K562 (cell line): ENCODE measurements at regions not wholly inside any gene's neighbourhood (a gene's known extent, or its start where the extent isn't known, plus 50 kb on each side); places are given as distances from the start of the nearest gene placed in this dataset.

Source experiments
- ATAC-seq: fragments of 200-7000 bp; cut with Tn5 transposase; 3 replicates; pipeline ENCODE4 v1.9.1; 2020; ENCODE audit warnings: moderate library complexity
- BruUV-seq: library from RNA; stranded (reverse); fragments of 400-500 nt; replicated peaks from 2 replicates; lab custom pipeline; 2021; lab: Mats Ljungman, UMichigan
- CTCF ChIA-PET: fragments of 300-600 bp; formaldehyde crosslinking; extraction: SDS; loops from one replicate; lab custom pipeline; 2021; ENCODE audit warnings: low intra/inter-chr PET ratio; lab: Yijun Ruan, JAX
- POLR2A ChIA-PET: fragments of 300-600, 350-650 bp; sonication (Branson Sonifier 250); formaldehyde crosslinking; extraction: SDS; loops from one replicate; lab custom pipeline; 2021; ENCODE audit warnings: antibody characterized with exemption, inconsistent platforms; lab: Yijun Ruan, JAX
- DNase-seq, 4 experiments: peaks; one replicate each; pipeline versions ENCODE4 v3.0.0 to v3.0.0-alpha.2; 2011 to 2018; ENCODE audit warnings: low spot score in 3 of 4, mixed read lengths in 3 of 4; ENCODE audit errors: extremely low read depth in 1 of 4
- FAIRE-seq: peaks from 2 replicates; lab custom pipeline; 2011; peaks lifted over from hg19 to GRCh38; lab: Jason Lieb, UNC
- H2AFZ ChIP-seq: 2 replicates; pipeline ENCODE4 v1.6.0; 2011; ENCODE audit warnings: low read depth, low read length, control low read depth, inconsistent platforms
- H3K27ac ChIP-seq: fragments of 200-600 bp; 3 replicates; pipeline ENCODE4 v1.8.0; 2011; ENCODE audit warnings: low read depth, mild to moderate bottlenecking, control low read depth, inconsistent platforms, low read length, moderate library complexity, mixed read lengths; ENCODE audit errors: extremely low read depth
- H3K27me3 ChIP-seq, 2 experiments: fragments of 300-600 bp in 1 of 2; 2 replicates in 1 of 2; 3 replicates in 1 of 2; pipeline versions ENCODE4 v1.6.0 to v1.8.0; 2011; ENCODE audit warnings: inconsistent platforms in 2 of 2, low read length in 2 of 2, mild to moderate bottlenecking in 1 of 2, mixed read lengths in 1 of 2, moderate library complexity in 1 of 2; ENCODE audit not compliant: control insufficient read depth in 2 of 2, insufficient read depth in 2 of 2
- H3K36me3 ChIP-seq: fragments of 300-600 bp; 3 replicates; pipeline ENCODE4 v1.8.0; 2011; ENCODE audit warnings: mild to moderate bottlenecking, low read length, inconsistent platforms; ENCODE audit not compliant: control insufficient read depth, insufficient read depth
- H3K4me1 ChIP-seq, 2 experiments: fragments of 200-600 bp in 1 of 2; replicated peaks in 1 of 2; 2 replicates in 1 of 2; 3 replicates in 1 of 2; pipeline versions ENCODE4 v1.5.1 to v1.8.0; 2011; ENCODE audit warnings: inconsistent platforms in 2 of 2, low read length in 2 of 2, mild to moderate bottlenecking in 1 of 2, mixed read lengths in 1 of 2, moderate library complexity in 1 of 2; ENCODE audit not compliant: control insufficient read depth in 2 of 2, insufficient read depth in 2 of 2
- H3K4me2 ChIP-seq: 2 replicates; pipeline ENCODE4 v1.6.1; 2011; ENCODE audit warnings: low read length, control low read depth, inconsistent platforms, mixed read lengths; ENCODE audit not compliant: insufficient read depth
- H3K4me3 ChIP-seq: fragments of 200-600 bp; sonication (generic), shearing (Covaris generic); 2 replicates; pipeline ENCODE4 v1.5.1; 2016; ENCODE audit warnings: control low read depth, inconsistent platforms
- H3K79me2 ChIP-seq: fragments of 200-600 bp; 3 replicates; pipeline ENCODE4 v1.8.0; 2011; ENCODE audit warnings: low read length, inconsistent platforms; ENCODE audit not compliant: control insufficient read depth, insufficient read depth
- H3K9ac ChIP-seq, 2 experiments: 2 replicates each; pipeline versions ENCODE4 v1.6.0 to v1.6.1; 2011; ENCODE audit warnings: low read depth in 2 of 2, low read length in 2 of 2, control low read depth in 1 of 2, inconsistent platforms in 1 of 2, mild to moderate bottlenecking in 1 of 2, mixed read lengths in 1 of 2; ENCODE audit not compliant: insufficient read depth in 1 of 2
- H3K9me1 ChIP-seq: one replicate; pipeline ENCODE4 v1.6.0; 2011; ENCODE audit warnings: inconsistent platforms, mild to moderate bottlenecking, low read length, moderate library complexity; ENCODE audit not compliant: control insufficient read depth, insufficient read depth
- H3K9me3 ChIP-seq: replicated peaks from 2 replicates; pipeline ENCODE4 v1.5.1; 2011; ENCODE audit warnings: low read depth, low read length, inconsistent platforms; ENCODE audit not compliant: control insufficient read depth, insufficient read depth
- H4K20me1 ChIP-seq: replicated peaks from 2 replicates; pipeline ENCODE4 v1.6.1; 2011; ENCODE audit warnings: low read length, inconsistent platforms, mixed read lengths; ENCODE audit not compliant: control insufficient read depth, insufficient read depth
- BCL6 ChIP-seq: fragments of 250-450 bp; sonication (Bioruptor Pico); IDR thresholded peaks from 2 replicates; pipeline ENCODE4 v1.4.0; 2020
- CTBP1 ChIP-seq: fragments of 450-650 bp; IDR thresholded peaks from 2 replicates; pipeline ENCODE4 v1.6.1; 2016; ENCODE audit warnings: borderline replicate concordance
- GTF2A2 ChIP-seq: IDR thresholded peaks from 2 replicates; pipeline ENCODE4 v1.6.1; 2016; ENCODE audit warnings: mild to moderate bottlenecking, missing genetic modification characterization, missing compliant biosample characterization
- HEY1 ChIP-seq: fragments of 250-450 bp; sonication (Bioruptor Pico); IDR thresholded peaks from 2 replicates; pipeline ENCODE4 v1.5.0; 2020; ENCODE audit warnings: mild to moderate bottlenecking, moderate library complexity, borderline replicate concordance
- HMGN3 ChIP-seq: IDR thresholded peaks from 2 replicates; pipeline ENCODE4 v1.6.1; 2011; ENCODE audit warnings: borderline replicate concordance, low read depth, mild to moderate bottlenecking, mixed read lengths, low read length; ENCODE audit not compliant: insufficient read length; ENCODE audit errors: extremely low read depth
- HNRNPLL ChIP-seq: fragments of 200-400 bp; formaldehyde crosslinking; IDR thresholded peaks from 2 replicates; pipeline ENCODE4 v1.6.1; 2017; ENCODE audit warnings: low read length, low read depth, mild to moderate bottlenecking; ENCODE audit not compliant: poor library complexity, severe bottlenecking
- MCM5 ChIP-seq: fragments of 450-650 bp; IDR thresholded peaks from 2 replicates; pipeline ENCODE4 v1.6.1; 2016; ENCODE audit warnings: low read depth
- NFIC ChIP-seq: fragments of 450-650 bp; IDR thresholded peaks from 2 replicates; pipeline ENCODE4 v1.6.1; 2017; ENCODE audit warnings: mild to moderate bottlenecking, inconsistent platforms
- ZNF23 ChIP-seq: fragments of 250-450 bp; sonication (Bioruptor Pico); IDR thresholded peaks from 2 replicates; pipeline ENCODE4 v1.4.0; 2020; ENCODE audit warnings: mild to moderate bottlenecking
- ZNF41 ChIP-seq: fragments of 250-450 bp; sonication (Bioruptor Pico); conservative IDR thresholded peaks from 2 replicates; pipeline ENCODE4 v1.4.0; 2020; ENCODE audit warnings: mild to moderate bottlenecking
- ZNF449 ChIP-seq: fragments of 250-450 bp; sonication (Bioruptor Pico); IDR thresholded peaks from 2 replicates; pipeline ENCODE4 v1.8.0; 2022; ENCODE audit warnings: moderate library complexity, mild to moderate bottlenecking, inconsistent platforms
- WGBS: fragments of 100-300 bp; shearing (Covaris generic); methylation state at CpG from one replicate; pipeline ENCODE4 v1.1.6; 2016; ENCODE audit warnings: low coverage, mixed read lengths; ENCODE audit not compliant: insufficient coverage; ENCODE audit errors: missing lambda C conversion rate; 5-methylcytosine and 5-hydroxymethylcytosine counted together
- in situ Hi-C: fragments of 300-500 bp; cut with MboI; formaldehyde crosslinking; loops from 4 replicates; pipeline ENCODE4 v1.15.0; 2018; ENCODE audit warnings: inconsistent platforms, mixed read lengths
- intact Hi-C: fragments of 100-400 bp; cut with micrococcal nuclease; formaldehyde crosslinking; loops from 2 replicates; pipeline ENCODE4 v1.14.2; 2022

- FAIRE-seq = no peak
- H3K4me3 ChIP-seq = no peak overlapping the region
- no peaks in the 10 kb centered on the region for H3K36me3 ChIP-seq
- no peaks in the 10 kb centered on the region for H3K9me1 ChIP-seq
- no peaks in the 10 kb centered on the region for H3K9me3 ChIP-seq
- H4K20me1 ChIP-seq = 0 out of 2 replicates have a peak, but pooled peaks cover 2% of the 10 kb centered on the region
- ChIA-PET CTCF (no interaction called here), POLR2A (no interaction called here)
- no peak overlapping the region for H3K27ac ChIP-seq
- 0% methylated on average over 4 of the region's 4 CpGs for whole genome bisulfite sequencing
- in situ Hi-C loops (no loop called here), intact Hi-C loops (no loop called here)
- H2AFZ ChIP-seq = no peak overlapping the region
- TF ChIP-seq HEY1 (no peak), HNRNPLL (no peak), HMGN3 (no peak), NFIC (no peak), ZNF449 (no peak), BCL6 (no peak), MCM5 (no peak), ZNF41 (no peak), CTBP1 (no peak), ZNF23 (CRISPR knock-in tag) (no peak), GTF2A2 (tag) (no peak)
- no peak for DNase-seq
- H3K4me2 ChIP-seq = no peak overlapping the region
- H3K9ac ChIP-seq = no peak overlapping the region
- peaks cover 7 to 50% of the 10 kb centered on the region in 2 experiments; a peak in 4 of 5 replicates for H3K27me3 ChIP-seq
- no TSS peak for BruUV-seq
- ATAC-seq = no peak
- H3K79me2 ChIP-seq = no peaks in the 10 kb centered on the region
- H3K4me1 ChIP-seq = no peaks in the 10 kb centered on the region
Measured at GRCh38 chr18:10145546-10145945, 231.7 kb downstream of the VAPA start.
